ENCODE measurements at regions not wholly inside any gene's neighbourhood (a gene's known extent, or its start where the extent isn't known, plus 50 kb on each side); places are given as distances from the start of the nearest gene placed in this dataset.
"Not testable (repeated sequence)": the region's sequence is repeated elsewhere in the genome, so short reads cannot be mapped to it uniquely, and the experiment has no call there.

GRCh38 chr16:49940464-49941224 is 84.4 kb upstream of the CNEP1R1 start:
- no peak for DNase-seq (ENCODE audit: low read depth in 1 of 2, low spot score in 1 of 2)

- no peak for DNase-seq (ENCODE audit: low read depth in 1 of 2, low spot score in 1 of 2)
Observed at GRCh38 chr16:49944221-49944620, 80.8 kb upstream of the CNEP1R1 start.

- no peak for DNase-seq (ENCODE audit: low read depth in 1 of 2, low spot score in 1 of 2)
Observed at GRCh38 chr16:49947907-49948678, 76.9 kb upstream of the CNEP1R1 start.

- DNase-seq (ENCODE audit: low read depth in 1 of 2, low spot score in 1 of 2) = no peak
Observed at GRCh38 chr16:49951574-49952195, 73.3 kb upstream of the CNEP1R1 start.

GRCh38 chr16:49952386-49952785 is 72.6 kb upstream of the CNEP1R1 start:
- no peak for DNase-seq (ENCODE audit: low read depth in 1 of 2, low spot score in 1 of 2)

- DNase-seq (ENCODE audit: low read depth in 1 of 2, low spot score in 1 of 2) = no peak
Observed at GRCh38 chr16:49953090-49953489, 71.9 kb upstream of the CNEP1R1 start.

- DNase-seq (ENCODE audit: low read depth in 1 of 2, low spot score in 1 of 2) = no peak
Observed at GRCh38 chr16:49955858-49956257, 69.2 kb upstream of the CNEP1R1 start.

GRCh38 chr16:49956915-49957314 is 68.1 kb upstream of the CNEP1R1 start:
- DNase-seq (ENCODE audit: low read depth in 1 of 2, low spot score in 1 of 2) = no peak

GRCh38 chr16:49958448-49958847 is 66.6 kb upstream of the CNEP1R1 start:
- DNase-seq (ENCODE audit: low read depth in 1 of 2, low spot score in 1 of 2) = no peak

GRCh38 chr16:49959552-49960277 is 65.3 kb upstream of the CNEP1R1 start:
- no peak for DNase-seq (ENCODE audit: low read depth in 1 of 2, low spot score in 1 of 2)

GRCh38 chr16:49961089-49961488 is 63.9 kb upstream of the CNEP1R1 start:
- no peak for DNase-seq (ENCODE audit: low read depth in 1 of 2, low spot score in 1 of 2)

- DNase-seq (ENCODE audit: low read depth in 1 of 2, low spot score in 1 of 2) = not testable (repeated sequence)
Observed at GRCh38 chr16:49962566-49962965, 62.5 kb upstream of the CNEP1R1 start.

GRCh38 chr16:49964316-49964715 is 60.7 kb upstream of the CNEP1R1 start:
- DNase-seq (ENCODE audit: low read depth in 1 of 2, low spot score in 1 of 2) = no peak

- no peak for DNase-seq (ENCODE audit: low read depth in 1 of 2, low spot score in 1 of 2)
Observed at GRCh38 chr16:49964973-49965372, 60.1 kb upstream of the CNEP1R1 start.

GRCh38 chr16:49967012-49967559 is 57.9 kb upstream of the CNEP1R1 start:
- DNase-seq (ENCODE audit: low read depth in 1 of 2, low spot score in 1 of 2) = no peak

- DNase-seq (ENCODE audit: low read depth in 1 of 2, low spot score in 1 of 2) = no peak
Observed at GRCh38 chr16:49969091-49970030, 55.7 kb upstream of the CNEP1R1 start.

GRCh38 chr16:49970797-49971431 is 54.1 kb upstream of the CNEP1R1 start:
- no peak for DNase-seq (ENCODE audit: low read depth in 1 of 2, low spot score in 1 of 2)

- no peak for DNase-seq (ENCODE audit: low read depth in 1 of 2, low spot score in 1 of 2)
Observed at GRCh38 chr16:49972280-49972679, 52.7 kb upstream of the CNEP1R1 start.

GRCh38 chr16:49972961-49973360 is 52.1 kb upstream of the CNEP1R1 start:
- no peak for DNase-seq (ENCODE audit: low read depth in 1 of 2, low spot score in 1 of 2)

Data from activated T-helper 1 cell treated with anti-CD3 and anti-CD28 coated beads, Interleukin-2, amount 50 U/mL, for 16 hours (primary cell).